Lower leg skin (tissue), 4 donors: ENCODE measurements at regions not wholly inside any gene's neighbourhood (a gene's known extent, or its start where the extent isn't known, plus 50 kb on each side); places are given as distances from the start of the nearest gene placed in this dataset.

Source experiments
- DNase-seq, 2 donors: peaks; one replicate each; pipeline ENCODE4 v3.0.0-alpha.2; 2019; ENCODE audit warnings: low spot score in 2 of 2
- H3K4me3 ChIP-seq: fragments of 200-600 bp; sonication (generic); 2 replicates; pipeline ENCODE4 v1.5.1; 2017; ENCODE audit warnings: mild to moderate bottlenecking, low read depth; ENCODE audit not compliant: poor library complexity, severe bottlenecking
- CTCF ChIP-seq, 3 donors: fragments of 450-650 bp; IDR thresholded peaks; one replicate each; pipeline ENCODE4 v1.5.1; 2016; ENCODE audit warnings: antibody characterized with exemption in 3 of 3, mild to moderate bottlenecking in 3 of 3, moderate library complexity in 2 of 3
- POLR2A ChIP-seq, 2 donors: fragments of 450-650 bp; IDR thresholded peaks; one replicate each; pipeline ENCODE4 v1.6.1; 2016 to 2017; ENCODE audit warnings: antibody characterized with exemption in 2 of 2, mild to moderate bottlenecking in 1 of 2, moderate library complexity in 1 of 2
- WGBS, 2 donors: methylation state at CpG; one replicate each; pipeline ENCODE4 v1.1.5; 2018; 5-methylcytosine and 5-hydroxymethylcytosine counted together
- intact Hi-C: fragments of 100-400 bp; cut with DNase I; formaldehyde crosslinking; loops from one replicate; pipeline ENCODE4 v1.15.0; 2023; ENCODE audit warnings: low total_unique reads

- intact Hi-C loops = no loop called here
- TF ChIP-seq CTCF (IDR thresholded peaks at IDR 0.05) = no peak
- TF ChIP-seq POLR2A (IDR thresholded peaks at IDR 0.05) = no peak
- WGBS, 2 donors = 82 to 86% methylated on average over 11 to 12 of the region's 12 CpGs
- no peak for DNase-seq
- no peak overlapping the region for H3K4me3 ChIP-seq
Observed at GRCh38 chr10:130560116-130560515, 423.9 kb downstream of the GLRX3 start.

GRCh38 chr10:130560573-130560972 lies 424.4 kb downstream of the GLRX3 start:
- TF ChIP-seq POLR2A (IDR thresholded peaks at IDR 0.05) (no peak), CTCF (IDR thresholded peaks at IDR 0.05) (no peak)
- intact Hi-C loops = no loop called here
- DNase-seq = no peak
- 89 to 92% methylated on average over 8 of the region's 8 CpGs for WGBS, 2 donors
- no peak overlapping the region for H3K4me3 ChIP-seq

GRCh38 chr10:130561681-130562080 lies 425.5 kb downstream of the GLRX3 start:
- intact Hi-C loops = no loop called here
- no peak overlapping the region for H3K4me3 ChIP-seq
- TF ChIP-seq POLR2A (IDR thresholded peaks at IDR 0.05) (no peak), CTCF (IDR thresholded peaks at IDR 0.05) (no peak)
- WGBS, 2 donors = 70 to 80% methylated on average over 1 of the region's 1 CpG
- DNase-seq = no peak

- DNase-seq = no peak
- WGBS, 2 donors = 37 to 57% methylated on average over 12 of the region's 12 CpGs
- TF ChIP-seq POLR2A (IDR thresholded peaks at IDR 0.05) = no peak
- TF ChIP-seq CTCF (IDR thresholded peaks at IDR 0.05) = no peak
- intact Hi-C loops = no loop called here
- H3K4me3 ChIP-seq = no peak overlapping the region
Observed at GRCh38 chr10:130567011-130567410, 430.8 kb downstream of the GLRX3 start.

- DNase-seq = no peak
- H3K4me3 ChIP-seq = no peak overlapping the region
- intact Hi-C loops = no loop called here
- TF ChIP-seq CTCF (IDR thresholded peaks at IDR 0.05) = no peak
- no peak for TF ChIP-seq POLR2A (IDR thresholded peaks at IDR 0.05)
- WGBS, 2 donors = 89 to 91% methylated on average over 31 of the region's 31 CpGs
Observed at GRCh38 chr10:130567436-130567835, 431.2 kb downstream of the GLRX3 start.

GRCh38 chr10:130568246-130568645 lies 432.1 kb downstream of the GLRX3 start:
- no peak for DNase-seq
- TF ChIP-seq POLR2A (IDR thresholded peaks at IDR 0.05) (no peak), CTCF (IDR thresholded peaks at IDR 0.05) (no peak)
- no peak overlapping the region for H3K4me3 ChIP-seq
- intact Hi-C loops = no loop called here
- 86 to 87% methylated on average over 18 of the region's 18 CpGs for WGBS, 2 donors
